ENCODE measurements at regions not wholly inside any gene's neighbourhood (a gene's known extent, or its start where the extent isn't known, plus 50 kb on each side); places are given as distances from the start of the nearest gene placed in this dataset.
"Not testable (repeated sequence)": the region's sequence is repeated elsewhere in the genome, so short reads cannot be mapped to it uniquely, and the experiment has no call there.

DNA sequence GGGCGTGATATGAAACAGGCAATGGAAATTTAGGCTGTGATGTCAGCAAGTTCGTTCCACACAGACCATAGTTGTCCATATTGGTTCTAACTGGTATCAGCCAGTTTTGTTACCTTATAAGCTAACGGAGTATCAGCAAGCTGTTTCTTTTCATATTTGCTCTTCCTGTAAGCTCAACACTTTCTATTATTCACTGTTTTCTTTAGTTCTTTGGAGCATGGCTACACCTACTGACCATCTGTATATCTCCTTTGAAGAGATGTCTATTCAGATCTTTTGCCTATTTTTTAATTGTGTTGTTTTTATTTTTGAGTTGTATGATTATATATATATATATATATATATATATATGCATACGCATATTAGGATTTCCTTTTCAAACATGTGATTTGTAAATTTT, 1057.2 kb upstream of the CDH10 start:
- CTCF ChIA-PET: no interaction called here
- DNase-seq (ENCODE audit: extremely low spot score): no peak

DNA sequence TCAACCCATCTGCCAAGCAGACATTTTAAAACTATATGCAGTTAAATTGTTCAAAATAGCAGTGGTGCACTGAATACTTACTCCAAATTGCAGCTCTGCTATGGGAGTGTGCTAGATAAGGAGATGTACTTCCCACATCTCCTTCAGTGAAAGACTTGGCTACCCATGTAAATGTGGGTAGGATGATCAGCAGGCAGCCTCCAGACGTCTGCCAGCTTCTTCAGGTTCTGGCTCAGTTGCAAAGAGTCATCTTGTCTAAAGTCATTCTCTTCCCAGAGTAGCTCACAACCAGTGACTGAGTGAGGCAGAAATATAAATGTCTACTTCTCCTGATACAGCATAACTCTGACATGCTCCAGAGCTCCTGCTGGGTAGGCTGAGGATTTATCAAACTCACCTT, 1050.0 kb upstream of the CDH10 start:
- ChIA-PET CTCF (no interaction called here), POLR2A (no interaction called here)
- DNase-seq (ENCODE audit: extremely low spot score): no peak
- TF ChIP-seq, protein P1, sequence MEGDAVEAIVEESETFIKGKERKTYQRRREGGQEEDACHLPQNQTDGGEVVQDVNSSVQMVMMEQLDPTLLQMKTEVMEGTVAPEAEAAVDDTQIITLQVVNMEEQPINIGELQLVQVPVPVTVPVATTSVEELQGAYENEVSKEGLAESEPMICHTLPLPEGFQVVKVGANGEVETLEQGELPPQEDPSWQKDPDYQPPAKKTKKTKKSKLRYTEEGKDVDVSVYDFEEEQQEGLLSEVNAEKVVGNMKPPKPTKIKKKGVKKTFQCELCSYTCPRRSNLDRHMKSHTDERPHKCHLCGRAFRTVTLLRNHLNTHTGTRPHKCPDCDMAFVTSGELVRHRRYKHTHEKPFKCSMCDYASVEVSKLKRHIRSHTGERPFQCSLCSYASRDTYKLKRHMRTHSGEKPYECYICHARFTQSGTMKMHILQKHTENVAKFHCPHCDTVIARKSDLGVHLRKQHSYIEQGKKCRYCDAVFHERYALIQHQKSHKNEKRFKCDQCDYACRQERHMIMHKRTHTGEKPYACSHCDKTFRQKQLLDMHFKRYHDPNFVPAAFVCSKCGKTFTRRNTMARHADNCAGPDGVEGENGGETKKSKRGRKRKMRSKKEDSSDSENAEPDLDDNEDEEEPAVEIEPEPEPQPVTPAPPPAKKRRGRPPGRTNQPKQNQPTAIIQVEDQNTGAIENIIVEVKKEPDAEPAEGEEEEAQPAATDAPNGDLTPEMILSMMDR (IDR thresholded peaks at IDR 0.05; ENCODE audit: control extremely low read depth, extremely low read depth, low read depth, missing control alignments): no peak

More for the DNA sequence above, 1057.2 kb upstream of the CDH10 start:
- TF ChIP-seq, protein P1 (IDR thresholded peaks at IDR 0.05; ENCODE audit: control extremely low read depth, extremely low read depth, low read depth, missing control alignments): no peak
- POLR2A ChIA-PET: no interaction called here

DNA sequence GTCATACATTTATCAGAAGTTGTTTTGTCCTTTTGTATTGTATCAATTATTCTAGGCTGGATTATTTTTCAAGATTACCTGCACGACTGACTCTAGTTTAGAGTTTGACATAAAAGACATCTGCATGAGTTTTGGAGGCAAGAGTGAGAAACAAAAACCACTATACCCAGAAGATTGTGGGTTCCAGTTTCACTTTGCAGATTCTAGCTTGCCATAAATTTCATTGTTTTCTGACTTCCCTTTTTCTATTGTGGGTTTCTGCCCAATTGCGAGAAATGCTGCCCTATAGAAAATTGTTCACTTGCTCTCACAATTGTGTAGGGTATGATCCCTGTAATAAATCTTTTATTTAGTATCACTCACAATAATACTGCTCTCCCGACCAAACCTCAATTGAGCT, 1043.4 kb upstream of the CDH10 start:
- CTCF ChIA-PET: no interaction called here
- DNase-seq (ENCODE audit: extremely low spot score): no peak
- TF ChIP-seq, protein P1 (IDR thresholded peaks at IDR 0.05; ENCODE audit: control extremely low read depth, extremely low read depth, low read depth, missing control alignments): no peak
- POLR2A ChIA-PET: no interaction called here

DNA sequence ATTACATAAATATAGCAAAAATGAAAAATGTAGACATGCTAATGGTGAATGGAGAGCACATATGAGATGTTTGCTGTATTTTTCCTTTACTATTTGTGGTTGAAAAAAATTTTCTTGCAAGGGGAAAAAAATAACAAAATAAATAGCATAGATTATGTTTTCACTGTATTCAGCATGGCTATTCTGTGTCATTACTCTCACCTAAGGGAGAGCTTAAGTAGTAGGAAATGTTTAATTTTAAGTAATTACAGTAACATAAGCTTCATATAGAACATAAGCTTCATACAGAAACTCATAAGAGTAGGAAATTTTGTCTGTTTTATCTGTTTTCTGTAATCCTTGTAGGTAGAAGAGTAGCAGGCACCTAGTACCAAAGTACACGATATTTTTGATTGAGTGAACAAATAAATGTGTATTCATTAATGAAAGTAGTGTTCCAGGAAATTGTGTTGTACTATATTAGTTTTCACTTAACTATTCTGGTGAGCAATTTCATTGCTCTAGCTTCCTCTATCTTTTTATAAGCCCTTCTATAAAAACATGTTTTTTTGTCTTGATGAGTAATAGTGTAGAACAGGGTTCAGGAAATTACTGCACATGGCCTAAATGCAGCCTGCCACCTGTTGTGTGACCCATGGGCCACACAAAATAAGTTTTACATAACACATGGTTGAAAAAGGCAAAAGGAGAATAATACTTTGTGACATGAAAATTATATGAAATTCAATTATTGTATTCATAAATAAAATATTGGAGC, 1025.0 kb upstream of the CDH10 start:
- CTCF ChIA-PET: no interaction called here
- DNase-seq (ENCODE audit: extremely low spot score): no peak
- TF ChIP-seq, protein P1 (IDR thresholded peaks at IDR 0.05; ENCODE audit: control extremely low read depth, extremely low read depth, low read depth, missing control alignments): no peak
- POLR2A ChIA-PET: no interaction called here

DNA sequence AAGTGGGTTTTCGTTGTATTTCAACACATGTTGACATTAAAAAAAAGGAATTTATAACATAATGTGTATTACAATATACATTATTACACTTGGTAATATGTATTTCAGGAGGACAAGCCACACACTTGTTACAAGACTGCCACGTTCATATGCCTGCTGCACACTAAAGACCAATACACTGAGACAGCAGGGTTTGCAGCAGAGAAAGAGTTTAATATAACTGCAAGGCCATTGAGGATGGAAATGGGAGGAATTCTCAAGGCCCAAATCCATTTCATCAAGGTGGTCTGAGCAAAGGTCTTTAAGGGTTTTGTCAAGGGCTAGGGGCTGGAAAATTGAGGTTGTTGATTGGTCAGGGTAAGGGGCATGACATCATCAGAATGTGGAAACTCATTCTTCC, 1017.8 kb upstream of the CDH10 start:
- POLR2A ChIA-PET: no interaction called here
- CTCF ChIA-PET: no interaction called here
- no peak for DNase-seq (ENCODE audit: extremely low spot score)
- TF ChIP-seq, protein P1 (IDR thresholded peaks at IDR 0.05; ENCODE audit: control extremely low read depth, extremely low read depth, low read depth, missing control alignments): no peak

DNA sequence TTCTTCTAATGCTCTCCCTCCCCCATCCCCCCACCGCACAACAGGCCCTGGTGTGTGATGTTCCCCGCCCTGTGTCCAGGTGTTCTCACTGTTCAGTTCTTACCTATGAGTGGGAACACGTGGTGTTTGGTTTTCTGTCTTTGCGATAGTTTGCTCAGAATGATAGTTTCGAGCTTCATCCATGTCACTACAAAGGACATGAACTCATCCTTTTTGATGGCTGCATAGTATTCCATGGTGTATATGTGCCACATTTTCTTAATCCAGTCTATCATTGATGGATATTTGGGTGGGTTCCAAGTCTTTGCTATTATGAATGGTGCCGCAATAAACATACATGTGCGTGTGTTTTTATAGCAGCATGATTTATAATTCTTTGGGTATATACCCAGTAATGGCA, 1005.5 kb upstream of the CDH10 start:
- CTCF ChIA-PET: not testable (repeated sequence)

DNA sequence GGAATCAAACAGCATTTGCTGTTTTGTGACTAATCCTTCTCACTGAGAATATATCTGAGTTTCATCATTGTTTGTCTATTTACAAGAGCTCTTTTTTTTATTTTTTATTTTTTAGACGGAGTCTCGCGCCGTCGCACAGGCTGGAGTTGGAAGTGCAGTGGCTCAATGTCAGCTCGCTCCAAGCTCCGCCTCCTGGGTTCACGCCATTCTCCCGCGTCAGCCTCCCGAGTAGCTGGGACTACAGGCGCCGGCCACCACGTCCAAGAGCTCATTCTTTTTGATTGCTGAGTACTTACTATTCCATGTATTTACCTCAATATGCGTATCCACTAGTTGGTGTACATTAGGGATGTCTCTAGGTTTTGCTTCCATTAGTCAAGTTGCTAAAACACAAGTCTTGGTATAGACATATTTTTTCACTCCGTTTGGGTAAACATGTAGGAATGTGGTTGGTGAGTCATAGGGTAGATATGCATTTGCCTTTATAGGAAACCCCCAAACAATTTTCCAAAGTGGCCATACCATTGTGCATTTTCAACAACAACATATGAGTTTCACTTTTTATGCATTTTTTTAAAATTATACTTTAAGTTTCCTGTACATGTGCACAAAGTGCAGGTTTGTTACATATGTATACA, 1005.0 kb upstream of the CDH10 start:
- ChIA-PET POLR2A (no interaction called here), CTCF (no interaction called here)
- TF ChIP-seq, protein P1 (IDR thresholded peaks at IDR 0.05; ENCODE audit: control extremely low read depth, extremely low read depth, low read depth, missing control alignments): no peak
- DNase-seq (ENCODE audit: extremely low spot score): no peak

More for the DNA sequence above, 1005.5 kb upstream of the CDH10 start:
- DNase-seq (ENCODE audit: extremely low spot score); POLR2A ChIA-PET: not testable (repeated sequence)
